ENCODE measurements at regions not wholly inside any gene's neighbourhood (a gene's known extent, or its start where the extent isn't known, plus 50 kb on each side); places are given as distances from the start of the nearest gene placed in this dataset.

DNA sequence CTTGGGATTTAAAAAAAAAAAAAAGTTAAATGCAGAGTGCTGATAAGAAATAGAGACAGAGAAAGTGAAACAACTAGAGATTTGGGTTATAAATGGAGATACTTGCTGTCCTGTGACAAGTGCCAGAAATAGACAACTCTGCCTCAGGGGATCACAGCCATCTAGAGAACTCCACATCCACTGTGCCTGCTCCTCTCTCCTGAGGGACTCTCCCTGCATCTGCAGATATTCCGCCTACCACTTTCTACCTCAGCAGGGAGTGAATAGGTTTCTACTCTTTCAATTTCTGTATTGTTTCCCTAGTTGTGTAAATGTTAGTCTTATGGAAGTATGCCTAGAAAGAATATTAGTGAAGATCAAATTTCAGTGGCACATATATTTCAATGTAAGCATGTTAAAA, 307.2 kb downstream of the HTR1A start:
- DNase-seq, result no peak
- Mint-ChIP-seq H3K27ac (ENCODE audit: unreplicated experiment) (no peak overlapping the region), H3K27me3 (ENCODE audit: unreplicated experiment) (no peaks in the 10 kb centered on the region), H3K9me3 (ENCODE audit: unreplicated experiment) (no peaks in the 10 kb centered on the region), H3K4me3 (ENCODE audit: unreplicated experiment) (no peak overlapping the region), H3K4me1 (ENCODE audit: low read depth, unreplicated experiment) (peaks cover 6% of the 10 kb centered on the region), H3K36me3 (ENCODE audit: unreplicated experiment) (no peaks in the 10 kb centered on the region)
- TF ChIP-seq, protein P1, sequence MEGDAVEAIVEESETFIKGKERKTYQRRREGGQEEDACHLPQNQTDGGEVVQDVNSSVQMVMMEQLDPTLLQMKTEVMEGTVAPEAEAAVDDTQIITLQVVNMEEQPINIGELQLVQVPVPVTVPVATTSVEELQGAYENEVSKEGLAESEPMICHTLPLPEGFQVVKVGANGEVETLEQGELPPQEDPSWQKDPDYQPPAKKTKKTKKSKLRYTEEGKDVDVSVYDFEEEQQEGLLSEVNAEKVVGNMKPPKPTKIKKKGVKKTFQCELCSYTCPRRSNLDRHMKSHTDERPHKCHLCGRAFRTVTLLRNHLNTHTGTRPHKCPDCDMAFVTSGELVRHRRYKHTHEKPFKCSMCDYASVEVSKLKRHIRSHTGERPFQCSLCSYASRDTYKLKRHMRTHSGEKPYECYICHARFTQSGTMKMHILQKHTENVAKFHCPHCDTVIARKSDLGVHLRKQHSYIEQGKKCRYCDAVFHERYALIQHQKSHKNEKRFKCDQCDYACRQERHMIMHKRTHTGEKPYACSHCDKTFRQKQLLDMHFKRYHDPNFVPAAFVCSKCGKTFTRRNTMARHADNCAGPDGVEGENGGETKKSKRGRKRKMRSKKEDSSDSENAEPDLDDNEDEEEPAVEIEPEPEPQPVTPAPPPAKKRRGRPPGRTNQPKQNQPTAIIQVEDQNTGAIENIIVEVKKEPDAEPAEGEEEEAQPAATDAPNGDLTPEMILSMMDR (IDR thresholded peaks at IDR 0.05; ENCODE audit: partially characterized antibody, unreplicated experiment), result no peak

- Mint-ChIP-seq H3K4me1 (ENCODE audit: low read depth, unreplicated experiment) (peaks cover 5% of the 10 kb centered on the region), H3K36me3 (ENCODE audit: unreplicated experiment) (no peaks in the 10 kb centered on the region)
- TF ChIP-seq, protein P1 (IDR thresholded peaks at IDR 0.05; ENCODE audit: partially characterized antibody, unreplicated experiment), result no peak
Measured at GRCh38 chr5:63650581-63650980, 311.7 kb downstream of the HTR1A start.

GRCh38 chr5:63648376-63648775, 313.9 kb downstream of the HTR1A start:
- H3K4me1 Mint-ChIP-seq (ENCODE audit: low read depth, unreplicated experiment), result no peaks in the 10 kb centered on the region
- no peak for DNase-seq
- TF ChIP-seq, protein P1 (IDR thresholded peaks at IDR 0.05; ENCODE audit: partially characterized antibody, unreplicated experiment), result no peak
- no peaks in the 10 kb centered on the region for H3K9me3 Mint-ChIP-seq (ENCODE audit: unreplicated experiment)
- no peaks in the 10 kb centered on the region for H3K27me3 Mint-ChIP-seq (ENCODE audit: unreplicated experiment)
- no peaks in the 10 kb centered on the region for H3K36me3 Mint-ChIP-seq (ENCODE audit: unreplicated experiment)
- H3K4me3 Mint-ChIP-seq (ENCODE audit: unreplicated experiment), result no peak overlapping the region
- no peak overlapping the region for H3K27ac Mint-ChIP-seq (ENCODE audit: unreplicated experiment)

More at GRCh38 chr5:63650581-63650980, 311.7 kb downstream of the HTR1A start:
- no peak for DNase-seq
- Mint-ChIP-seq H3K9me3 (ENCODE audit: unreplicated experiment) (no peaks in the 10 kb centered on the region), H3K27me3 (ENCODE audit: unreplicated experiment) (no peaks in the 10 kb centered on the region), H3K4me3 (ENCODE audit: unreplicated experiment) (no peak overlapping the region), H3K27ac (ENCODE audit: unreplicated experiment) (no peak overlapping the region)

DNA sequence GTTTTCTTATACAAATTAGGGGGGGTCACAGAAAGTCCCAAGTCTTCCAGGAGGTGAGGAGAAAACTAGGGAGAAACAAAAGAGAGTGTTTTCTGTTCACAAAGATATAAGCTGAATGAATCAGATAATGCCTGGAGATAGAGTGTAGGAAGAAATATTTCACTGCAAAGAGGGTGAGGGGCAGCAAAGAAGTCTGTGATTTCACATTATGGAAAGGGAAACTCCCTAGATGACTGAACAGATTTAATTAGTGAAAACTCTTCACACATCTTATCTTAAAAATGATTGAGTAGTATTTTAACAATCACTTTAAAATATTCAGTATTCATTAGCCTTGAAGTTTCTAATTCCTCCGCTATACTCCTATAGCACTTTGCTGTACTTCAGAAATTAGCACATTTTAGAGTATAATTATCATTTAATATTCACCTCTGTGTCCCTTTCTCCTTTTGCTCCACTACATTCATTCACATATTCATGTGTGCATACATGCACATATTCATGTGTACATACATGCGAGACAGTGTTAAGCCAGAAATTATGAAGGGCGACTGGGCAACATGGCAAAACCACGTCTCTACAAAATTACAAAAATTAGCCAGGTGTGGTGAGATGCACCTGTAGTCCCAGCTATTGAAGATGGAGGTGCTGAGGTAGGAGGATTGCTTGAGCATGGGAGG, 332.2 kb downstream of the HTR1A start:
- no peak for DNase-seq
- H3K4me1 Mint-ChIP-seq (ENCODE audit: low read depth, unreplicated experiment), result no peaks in the 10 kb centered on the region
- H3K4me3 Mint-ChIP-seq (ENCODE audit: unreplicated experiment), result no peak overlapping the region
- H3K27me3 Mint-ChIP-seq (ENCODE audit: unreplicated experiment), result peaks cover 2% of the 10 kb centered on the region
- no peaks in the 10 kb centered on the region for H3K9me3 Mint-ChIP-seq (ENCODE audit: unreplicated experiment)
- TF ChIP-seq, protein P1 (IDR thresholded peaks at IDR 0.05; ENCODE audit: partially characterized antibody, unreplicated experiment), result no peak
- no peak overlapping the region for H3K27ac Mint-ChIP-seq (ENCODE audit: unreplicated experiment)
- H3K36me3 Mint-ChIP-seq (ENCODE audit: unreplicated experiment), result no peaks in the 10 kb centered on the region

DNA sequence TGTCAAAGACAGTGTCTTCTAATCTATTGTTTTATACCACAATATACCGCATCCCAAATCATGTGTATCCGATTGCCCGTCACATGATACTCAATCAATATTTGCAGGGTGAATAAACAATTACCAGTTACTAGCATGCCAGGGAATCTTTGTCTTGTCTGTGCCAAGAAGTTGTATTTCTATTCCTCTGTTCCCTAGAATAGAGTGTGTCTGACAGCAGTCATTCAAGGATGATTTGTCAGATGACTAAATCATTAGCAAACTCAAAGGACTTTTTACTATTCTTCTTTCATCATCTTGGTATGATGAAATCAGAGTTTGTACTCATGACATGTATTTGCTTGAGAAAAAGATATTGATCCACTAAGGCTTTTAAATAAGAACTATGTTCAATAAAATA, 348.8 kb downstream of the HTR1A start:
- Mint-ChIP-seq H3K36me3 (ENCODE audit: unreplicated experiment) (no peaks in the 10 kb centered on the region), H3K27ac (ENCODE audit: unreplicated experiment) (no peak overlapping the region), H3K9me3 (ENCODE audit: unreplicated experiment) (no peaks in the 10 kb centered on the region), H3K4me3 (ENCODE audit: unreplicated experiment) (no peak overlapping the region), H3K4me1 (ENCODE audit: low read depth, unreplicated experiment) (no peaks in the 10 kb centered on the region), H3K27me3 (ENCODE audit: unreplicated experiment) (no peaks in the 10 kb centered on the region)
- TF ChIP-seq, protein P1 (IDR thresholded peaks at IDR 0.05; ENCODE audit: partially characterized antibody, unreplicated experiment), result no peak
- DNase-seq, result no peak

Measured in glutamatergic neuron (in vitro differentiated cells).